NCI-H1105 treated with DMSO at 0.1 percent for 48 hours (cell line): ENCODE measurements at regions not wholly inside any gene's neighbourhood (a gene's known extent, or its start where the extent isn't known, plus 50 kb on each side); places are given as distances from the start of the nearest gene placed in this dataset.

Source experiments
- DNase-seq: peaks from one replicate; lab custom pipeline; 2025; lab: John Stamatoyannopoulos, UW

DNA sequence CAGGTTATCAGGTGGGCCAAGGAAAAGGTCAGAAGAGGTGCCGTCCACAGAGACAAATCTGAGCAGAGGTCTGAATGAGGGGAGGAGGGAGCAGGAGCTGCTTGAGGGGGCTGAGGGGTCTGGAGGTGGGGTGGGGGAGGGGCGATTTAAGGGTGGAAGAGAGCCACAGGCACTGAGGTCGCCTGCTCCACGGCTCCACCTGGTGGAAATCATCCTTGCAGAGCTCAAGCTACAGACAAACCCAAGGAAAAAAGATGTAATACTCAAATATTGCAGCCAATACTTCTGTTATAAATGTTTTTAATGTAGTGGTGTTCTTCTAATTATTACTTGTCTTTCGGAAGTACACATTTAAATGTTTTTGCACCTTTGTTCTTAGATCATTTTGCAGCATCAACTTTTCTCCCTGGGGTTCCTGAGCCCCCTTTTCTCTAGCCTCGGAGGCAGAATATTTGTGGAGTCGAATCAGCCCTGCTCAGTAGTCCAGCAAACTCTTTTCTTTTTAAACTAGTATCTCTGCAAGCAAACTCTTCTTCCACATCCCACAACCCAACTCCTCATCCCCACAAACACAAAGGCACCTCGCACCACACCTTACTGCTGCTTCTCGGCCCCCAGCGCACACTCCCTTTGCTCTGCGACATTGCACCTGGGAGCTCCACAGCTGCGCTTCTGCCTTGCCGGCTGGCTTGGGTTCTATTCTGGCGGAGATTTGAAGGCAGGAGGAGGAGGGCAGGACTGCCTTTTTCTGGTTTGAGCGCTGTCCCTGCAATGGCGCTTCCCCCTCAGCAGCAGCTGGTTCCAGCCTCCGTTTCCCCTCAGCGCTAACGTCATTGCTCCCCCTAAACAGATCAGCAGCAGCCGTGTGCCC is 51.0 kb upstream of the TFAP2A start:
- DNase-seq: peak; percentile 18
